Sigmoid colon (tissue), 4 donors: ENCODE measurements at regions not wholly inside any gene's neighbourhood (a gene's known extent, or its start where the extent isn't known, plus 50 kb on each side); places are given as distances from the start of the nearest gene placed in this dataset.

ENCODE experiments used
- POLR2A ChIP-seq, 2 donors: fragments of 450-650 bp; IDR thresholded peaks; one replicate each; pipeline ENCODE4 v1.6.1; 2016; ENCODE audit warnings: antibody characterized with exemption in 2 of 2, mild to moderate bottlenecking in 2 of 2, moderate library complexity in 2 of 2
- POLR2AphosphoS5 ChIP-seq, 4 donors: sonication (generic); formaldehyde crosslinking; IDR thresholded peaks; one replicate each; pipeline ENCODE4 v1.6.1; 2017; ENCODE audit warnings: antibody characterized with exemption in 4 of 4
- TF ChIP-seq, protein P1 (sequence below), 4 experiments: fragments of 450-650 bp in 3 of 4; fragments of 200-600 bp in 1 of 4; IDR thresholded peaks; one replicate each; pipeline ENCODE4 v1.5.1; 2016 to 2019; ENCODE audit warnings: antibody characterized with exemption in 4 of 4, mild to moderate bottlenecking in 3 of 4, moderate library complexity in 2 of 4

DNA sequence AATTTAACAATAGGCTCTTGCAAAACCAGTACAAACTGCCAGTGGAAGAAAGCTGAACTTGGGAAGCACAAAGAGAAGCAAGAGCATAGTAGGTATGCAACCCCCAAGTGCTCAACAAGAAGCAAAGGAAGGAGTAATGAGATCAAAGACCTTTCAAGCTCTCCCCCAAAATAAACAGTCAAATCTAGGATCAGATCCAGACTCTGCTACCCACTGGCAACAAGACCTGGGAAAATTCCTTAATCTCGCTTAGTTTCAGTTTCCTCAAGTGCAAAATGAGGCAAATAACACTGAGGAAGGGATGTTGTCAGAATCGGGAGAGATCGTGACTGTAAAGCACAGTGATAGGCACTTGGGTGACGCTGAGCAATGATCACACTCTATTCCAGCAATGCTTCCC lies 329.2 kb downstream of the TNS1 start:
- TF ChIP-seq, protein P1, sequence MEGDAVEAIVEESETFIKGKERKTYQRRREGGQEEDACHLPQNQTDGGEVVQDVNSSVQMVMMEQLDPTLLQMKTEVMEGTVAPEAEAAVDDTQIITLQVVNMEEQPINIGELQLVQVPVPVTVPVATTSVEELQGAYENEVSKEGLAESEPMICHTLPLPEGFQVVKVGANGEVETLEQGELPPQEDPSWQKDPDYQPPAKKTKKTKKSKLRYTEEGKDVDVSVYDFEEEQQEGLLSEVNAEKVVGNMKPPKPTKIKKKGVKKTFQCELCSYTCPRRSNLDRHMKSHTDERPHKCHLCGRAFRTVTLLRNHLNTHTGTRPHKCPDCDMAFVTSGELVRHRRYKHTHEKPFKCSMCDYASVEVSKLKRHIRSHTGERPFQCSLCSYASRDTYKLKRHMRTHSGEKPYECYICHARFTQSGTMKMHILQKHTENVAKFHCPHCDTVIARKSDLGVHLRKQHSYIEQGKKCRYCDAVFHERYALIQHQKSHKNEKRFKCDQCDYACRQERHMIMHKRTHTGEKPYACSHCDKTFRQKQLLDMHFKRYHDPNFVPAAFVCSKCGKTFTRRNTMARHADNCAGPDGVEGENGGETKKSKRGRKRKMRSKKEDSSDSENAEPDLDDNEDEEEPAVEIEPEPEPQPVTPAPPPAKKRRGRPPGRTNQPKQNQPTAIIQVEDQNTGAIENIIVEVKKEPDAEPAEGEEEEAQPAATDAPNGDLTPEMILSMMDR (IDR thresholded peaks at IDR 0.05) = no peak
- TF ChIP-seq POLR2A (IDR thresholded peaks at IDR 0.05) = no peak
- TF ChIP-seq POLR2AphosphoS5 (IDR thresholded peaks at IDR 0.05) = no peak
